ENCODE measurements at regions not wholly inside any gene's neighbourhood (a gene's known extent, or its start where the extent isn't known, plus 50 kb on each side); places are given as distances from the start of the nearest gene placed in this dataset.

- H3K27ac Mint-ChIP-seq: no peak overlapping the region
- no peak overlapping the region for H3K4me3 Mint-ChIP-seq
- DNase-seq (no peak), ATAC-seq (no peak)
- H3K27me3 Mint-ChIP-seq (ENCODE audit: low read depth): peaks cover 9% of the 10 kb centered on the region
- no peaks in the 10 kb centered on the region for H3K9me3 Mint-ChIP-seq (ENCODE audit: insufficient read depth)
- no peaks in the 10 kb centered on the region for H3K36me3 Mint-ChIP-seq (ENCODE audit: low read depth)
- ChIA-PET CTCF (no interaction called here), POLR2A (no interaction called here)
- no peaks in the 10 kb centered on the region for H3K4me1 Mint-ChIP-seq (ENCODE audit: low read depth)
These were observed 65.0 kb downstream of the NOL4 start for GRCh38 chr18:34159691-34160185.

- H3K4me3 Mint-ChIP-seq: no peak overlapping the region
- DNase-seq: no peak
- CTCF ChIA-PET: no interaction called here
- POLR2A ChIA-PET: no interaction called here
- peaks cover 9% of the 10 kb centered on the region for H3K27me3 Mint-ChIP-seq (ENCODE audit: low read depth)
- ATAC-seq: peak; percentile 19
- no peaks in the 10 kb centered on the region for H3K9me3 Mint-ChIP-seq (ENCODE audit: insufficient read depth)
- no peaks in the 10 kb centered on the region for H3K36me3 Mint-ChIP-seq (ENCODE audit: low read depth)
- no peaks in the 10 kb centered on the region for H3K4me1 Mint-ChIP-seq (ENCODE audit: low read depth)
- no peak overlapping the region for H3K27ac Mint-ChIP-seq
These were observed 65.6 kb downstream of the NOL4 start for GRCh38 chr18:34158881-34159690.

GRCh38 chr18:34153711-34154110 lies 71.0 kb downstream of the NOL4 start:
- Mint-ChIP-seq H3K27me3 (ENCODE audit: low read depth) (peaks cover 1% of the 10 kb centered on the region), H3K36me3 (ENCODE audit: low read depth) (no peaks in the 10 kb centered on the region), H3K4me3 (no peak overlapping the region), H3K4me1 (ENCODE audit: low read depth) (peaks cover 3% of the 10 kb centered on the region), H3K27ac (no peak overlapping the region), H3K9me3 (ENCODE audit: insufficient read depth) (no peaks in the 10 kb centered on the region)
- ChIA-PET POLR2A (no interaction called here), CTCF (no interaction called here)
- DNase-seq (no peak), ATAC-seq (no peak)

- Mint-ChIP-seq H3K27me3 (ENCODE audit: low read depth) (no peaks in the 10 kb centered on the region), H3K4me1 (ENCODE audit: low read depth) (no peaks in the 10 kb centered on the region), H3K9me3 (ENCODE audit: insufficient read depth) (no peaks in the 10 kb centered on the region), H3K36me3 (ENCODE audit: low read depth) (no peaks in the 10 kb centered on the region), H3K27ac (no peak overlapping the region), H3K4me3 (no peak overlapping the region)
- no peak for DNase-seq
- ATAC-seq: no peak
- CTCF ChIA-PET: interaction anchor here (1.3 kb wide), 1 partner anchor 8 kb away, joined by 3 read pairs; no protein-coding TSS in a partner anchor
- POLR2A ChIA-PET: no interaction called here
These were observed 93.7 kb downstream of the NOL4 start for GRCh38 chr18:34131006-34131405.

- CTCF ChIA-PET: no interaction called here
- Mint-ChIP-seq H3K4me1 (ENCODE audit: low read depth) (no peaks in the 10 kb centered on the region), H3K27me3 (ENCODE audit: low read depth) (no peaks in the 10 kb centered on the region), H3K9me3 (ENCODE audit: insufficient read depth) (no peaks in the 10 kb centered on the region), H3K36me3 (ENCODE audit: low read depth) (no peaks in the 10 kb centered on the region), H3K4me3 (no peak overlapping the region), H3K27ac (no peak overlapping the region)
- POLR2A ChIA-PET: interaction anchor here (0.6 kb wide), 1 partner anchor 656 kb away, joined by 3 read pairs; no protein-coding TSS in a partner anchor
- ATAC-seq (no peak), DNase-seq (no peak)
These were observed 96.3 kb downstream of the NOL4 start for GRCh38 chr18:34128436-34128835.

GRCh38 chr18:34126121-34126520 lies 98.6 kb downstream of the NOL4 start:
- ATAC-seq (no peak), DNase-seq (no peak)
- Mint-ChIP-seq H3K27me3 (ENCODE audit: low read depth) (no peaks in the 10 kb centered on the region), H3K27ac (no peak overlapping the region), H3K36me3 (ENCODE audit: low read depth) (no peaks in the 10 kb centered on the region), H3K4me1 (ENCODE audit: low read depth) (no peaks in the 10 kb centered on the region), H3K9me3 (ENCODE audit: insufficient read depth) (no peaks in the 10 kb centered on the region), H3K4me3 (no peak overlapping the region)
- ChIA-PET CTCF (no interaction called here), POLR2A (no interaction called here)

- Mint-ChIP-seq H3K9me3 (ENCODE audit: insufficient read depth) (no peaks in the 10 kb centered on the region), H3K27me3 (ENCODE audit: low read depth) (no peaks in the 10 kb centered on the region), H3K4me1 (ENCODE audit: low read depth) (no peaks in the 10 kb centered on the region), H3K4me3 (no peak overlapping the region), H3K27ac (no peak overlapping the region), H3K36me3 (ENCODE audit: low read depth) (no peaks in the 10 kb centered on the region)
- CTCF ChIA-PET: interaction anchor here (0.9 to 1.9 kb wide), 7 partner anchors 9 to 891 kb away, joined by 3 to 6 read pairs (median 4); no protein-coding TSS in a partner anchor
- POLR2A ChIA-PET: interaction anchor here (0.6 kb wide), 1 partner anchor 663 kb away, joined by 3 read pairs; no protein-coding TSS in a partner anchor
- peak; percentile 25 for DNase-seq
- no peak for ATAC-seq
These were observed 101.9 kb downstream of the NOL4 start for GRCh38 chr18:34122724-34123334.

- Mint-ChIP-seq H3K36me3 (ENCODE audit: low read depth) (no peaks in the 10 kb centered on the region), H3K4me1 (ENCODE audit: low read depth) (no peaks in the 10 kb centered on the region), H3K27ac (no peak overlapping the region), H3K9me3 (ENCODE audit: insufficient read depth) (no peaks in the 10 kb centered on the region), H3K4me3 (no peak overlapping the region), H3K27me3 (ENCODE audit: low read depth) (no peaks in the 10 kb centered on the region)
- ATAC-seq: no peak
- POLR2A ChIA-PET: no interaction called here
- no peak for DNase-seq
- CTCF ChIA-PET: no interaction called here
These were observed 103.5 kb downstream of the NOL4 start for GRCh38 chr18:34121200-34121721.

GRCh38 chr18:34120294-34120693 lies 104.4 kb downstream of the NOL4 start:
- H3K36me3 Mint-ChIP-seq (ENCODE audit: low read depth): no peaks in the 10 kb centered on the region
- CTCF ChIA-PET: no interaction called here
- POLR2A ChIA-PET: no interaction called here

GRCh38 chr18:34117319-34117718 lies 107.4 kb downstream of the NOL4 start:
- Mint-ChIP-seq H3K27me3 (ENCODE audit: low read depth) (no peaks in the 10 kb centered on the region), H3K4me3 (no peak overlapping the region), H3K36me3 (ENCODE audit: low read depth) (no peaks in the 10 kb centered on the region), H3K4me1 (ENCODE audit: low read depth) (no peaks in the 10 kb centered on the region), H3K9me3 (ENCODE audit: insufficient read depth) (no peaks in the 10 kb centered on the region), H3K27ac (no peak overlapping the region)
- DNase-seq (no peak), ATAC-seq (no peak)
- ChIA-PET CTCF (no interaction called here), POLR2A (no interaction called here)

More at GRCh38 chr18:34120294-34120693, 104.4 kb downstream of the NOL4 start:
- H3K9me3 Mint-ChIP-seq (ENCODE audit: insufficient read depth): no peaks in the 10 kb centered on the region
- no peaks in the 10 kb centered on the region for H3K27me3 Mint-ChIP-seq (ENCODE audit: low read depth)
- DNase-seq: no peak
- no peak overlapping the region for H3K27ac Mint-ChIP-seq
- H3K4me1 Mint-ChIP-seq (ENCODE audit: low read depth): no peaks in the 10 kb centered on the region
- no peak for ATAC-seq
- H3K4me3 Mint-ChIP-seq: no peak overlapping the region

- POLR2A ChIA-PET: no interaction called here
- H3K36me3 Mint-ChIP-seq (ENCODE audit: low read depth): no peaks in the 10 kb centered on the region
- H3K27me3 Mint-ChIP-seq (ENCODE audit: low read depth): no peaks in the 10 kb centered on the region
- DNase-seq: no peak
- H3K4me1 Mint-ChIP-seq (ENCODE audit: low read depth): no peaks in the 10 kb centered on the region
- no peak overlapping the region for H3K4me3 Mint-ChIP-seq
- no peak overlapping the region for H3K27ac Mint-ChIP-seq
- peaks cover 6% of the 10 kb centered on the region for H3K9me3 Mint-ChIP-seq (ENCODE audit: insufficient read depth)
- CTCF ChIA-PET: no interaction called here
- ATAC-seq: no peak
These were observed 109.2 kb downstream of the NOL4 start for GRCh38 chr18:34115409-34116081.

- Mint-ChIP-seq H3K4me1 (ENCODE audit: low read depth) (no peaks in the 10 kb centered on the region), H3K27ac (no peak overlapping the region), H3K36me3 (ENCODE audit: low read depth) (no peaks in the 10 kb centered on the region), H3K9me3 (ENCODE audit: insufficient read depth) (peaks cover 7% of the 10 kb centered on the region), H3K27me3 (ENCODE audit: low read depth) (no peaks in the 10 kb centered on the region), H3K4me3 (no peak overlapping the region)
- no peak for ATAC-seq
- no peak for DNase-seq
- ChIA-PET POLR2A (no interaction called here), CTCF (no interaction called here)
These were observed 109.7 kb downstream of the NOL4 start for GRCh38 chr18:34114996-34115395.

Measured in activated CD8-positive, alpha-beta T cell treated with anti-CD3 and anti-CD28 coated beads, Interleukin-2, amount 10 ng/mL, durations not matched to agents 7 days and 5 days (primary cell).